ENCODE measurements at regions not wholly inside any gene's neighbourhood (a gene's known extent, or its start where the extent isn't known, plus 50 kb on each side); places are given as distances from the start of the nearest gene placed in this dataset.
"Not testable (repeated sequence)": the region's sequence is repeated elsewhere in the genome, so short reads cannot be mapped to it uniquely, and the experiment has no call there.

- peak; percentile 27 for DNase-seq
These were observed 533.5 kb downstream of the IGSF11 start for GRCh38 chr3:118501152-118501551.

- DNase-seq = no peak
These were observed 529.7 kb downstream of the IGSF11 start for GRCh38 chr3:118504906-118505305.

- no peak for DNase-seq
These were observed 528.9 kb downstream of the IGSF11 start for GRCh38 chr3:118505784-118506183.

- no peak for DNase-seq
These were observed 523.2 kb downstream of the IGSF11 start for GRCh38 chr3:118511402-118511801.

GRCh38 chr3:118512301-118512700 is 522.3 kb downstream of the IGSF11 start:
- DNase-seq = no peak

- no peak for DNase-seq
These were observed 509.6 kb downstream of the IGSF11 start for GRCh38 chr3:118525077-118525476.

GRCh38 chr3:118526758-118527513 is 507.7 kb downstream of the IGSF11 start:
- DNase-seq = no peak

- no peak for DNase-seq
These were observed 507.1 kb downstream of the IGSF11 start for GRCh38 chr3:118527514-118528044.

- DNase-seq = no peak
These were observed 505.1 kb downstream of the IGSF11 start for GRCh38 chr3:118529554-118529953.

- DNase-seq = no peak
These were observed 504.2 kb downstream of the IGSF11 start for GRCh38 chr3:118530350-118530922.

- not testable (repeated sequence) for DNase-seq
These were observed 503.7 kb downstream of the IGSF11 start for GRCh38 chr3:118530927-118531356.

- DNase-seq = no peak
These were observed 502.8 kb downstream of the IGSF11 start for GRCh38 chr3:118531816-118532215.

GRCh38 chr3:118533676-118534075 is 501.0 kb downstream of the IGSF11 start:
- DNase-seq = no peak

GRCh38 chr3:118534519-118534918 is 500.1 kb downstream of the IGSF11 start:
- no peak for DNase-seq

GRCh38 chr3:118536764-118537163 is 497.9 kb downstream of the IGSF11 start:
- DNase-seq = no peak

- no peak for DNase-seq
These were observed 497.2 kb downstream of the IGSF11 start for GRCh38 chr3:118537454-118537853.

GRCh38 chr3:118538187-118538586 is 496.5 kb downstream of the IGSF11 start:
- DNase-seq = no peak

- DNase-seq = not testable (repeated sequence)
These were observed 494.7 kb downstream of the IGSF11 start for GRCh38 chr3:118539820-118540447.

- DNase-seq = not testable (repeated sequence)
These were observed 494.2 kb downstream of the IGSF11 start for GRCh38 chr3:118540448-118540821.

- no peak for DNase-seq
These were observed 493.8 kb downstream of the IGSF11 start for GRCh38 chr3:118540826-118541225.

GRCh38 chr3:118541796-118542195 is 492.9 kb downstream of the IGSF11 start:
- DNase-seq = no peak

GRCh38 chr3:118543832-118544231 is 490.8 kb downstream of the IGSF11 start:
- no peak for DNase-seq

- DNase-seq = no peak
These were observed 490.2 kb downstream of the IGSF11 start for GRCh38 chr3:118544458-118544857.

GRCh38 chr3:118548434-118548833 is 486.2 kb downstream of the IGSF11 start:
- no peak for DNase-seq

Data from NCI-H345 (cell line).